HG03196 (cell line): ENCODE measurements at regions not wholly inside any gene's neighbourhood (a gene's known extent, or its start where the extent isn't known, plus 50 kb on each side); places are given as distances from the start of the nearest gene placed in this dataset.
"Not testable (repeated sequence)": the region's sequence is repeated elsewhere in the genome, so short reads cannot be mapped to it uniquely, and the experiment has no call there.

Experiments used
- ATAC-seq: cut with Tn5 transposase; IDR thresholded peaks from one replicate; pipeline ENCODE4 v1.9.1; 2021; ENCODE audit not compliant: unreplicated experiment

DNA sequence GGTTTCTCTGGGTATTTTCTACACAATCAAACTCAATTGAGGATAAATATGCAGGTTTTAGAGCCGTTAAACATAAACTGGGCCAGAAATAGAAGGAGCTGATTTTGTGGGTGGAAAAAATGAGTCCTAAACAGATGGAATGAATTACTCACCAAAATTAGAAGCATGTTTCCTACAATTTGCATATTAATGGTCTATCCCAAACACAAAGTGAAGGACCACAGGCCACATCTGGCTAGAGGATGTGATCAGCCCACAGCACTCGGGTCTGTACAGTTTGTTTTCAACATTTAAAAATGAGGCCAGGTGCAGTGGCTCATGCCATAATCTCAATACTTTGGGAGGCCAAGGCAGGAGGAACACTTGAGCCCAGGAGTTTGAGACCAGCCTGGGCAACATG, 296.3 kb downstream of the PREX1 start:
- no peak for ATAC-seq

DNA sequence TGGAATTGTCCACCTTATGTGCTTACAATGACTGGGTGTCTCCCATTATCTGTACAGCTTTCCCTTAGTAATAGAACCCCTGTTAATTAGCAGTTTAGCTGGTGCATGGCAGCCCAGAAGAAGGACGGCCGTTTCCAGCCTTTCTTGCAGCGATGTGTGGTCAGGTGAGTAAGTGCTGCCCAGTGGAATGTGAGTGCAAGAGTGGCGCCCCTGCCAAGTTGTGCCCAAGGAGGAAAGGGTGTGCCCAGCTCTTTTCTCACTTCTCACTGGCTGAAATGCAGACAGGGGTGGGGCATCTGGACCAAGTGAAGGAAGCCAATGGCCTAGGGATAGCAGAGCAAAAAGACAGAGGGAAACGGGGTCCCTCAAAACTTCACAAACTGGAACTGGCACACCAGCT, 296.8 kb downstream of the PREX1 start:
- ATAC-seq = no peak

DNA sequence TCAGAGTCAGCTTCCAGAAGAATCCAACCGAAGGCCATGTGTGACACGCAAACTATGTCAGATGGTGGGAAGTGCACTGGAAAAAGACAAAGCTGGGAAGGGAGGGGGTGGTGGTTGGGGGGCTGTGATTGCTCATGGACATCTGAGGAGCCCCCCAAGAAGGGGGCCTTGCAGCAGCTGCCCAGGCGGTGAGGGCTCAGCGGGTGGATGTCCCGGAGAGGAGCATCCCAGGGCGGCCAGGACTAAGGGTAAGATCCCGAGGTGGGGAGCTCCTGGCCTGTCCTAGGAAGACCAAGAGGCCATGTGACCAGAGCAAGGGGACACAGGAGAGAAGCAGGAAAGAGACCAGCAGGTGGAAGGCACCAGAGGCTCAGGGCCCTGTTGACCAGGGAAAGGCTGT, 299.5 kb downstream of the PREX1 start:
- no peak for ATAC-seq

DNA sequence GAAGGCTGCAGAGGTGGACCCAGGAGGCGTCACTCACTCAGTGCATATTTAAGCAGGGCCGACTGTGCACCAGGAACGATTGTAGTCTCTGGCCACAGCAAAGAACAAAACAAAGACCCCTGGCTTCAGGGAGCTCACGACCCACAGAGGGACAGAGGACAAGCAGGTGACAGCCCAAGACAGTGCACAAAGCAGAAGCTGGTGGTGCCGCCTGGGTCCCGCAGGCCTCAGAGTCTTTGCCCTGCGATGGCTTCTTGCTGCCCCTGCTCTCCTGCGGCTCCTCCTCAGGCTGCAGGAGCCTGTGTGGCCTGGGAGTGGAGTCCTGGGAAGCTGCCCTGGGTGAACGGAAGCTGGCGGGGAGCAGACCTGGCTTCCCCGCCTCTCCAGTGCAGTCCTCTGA, 300.0 kb downstream of the PREX1 start:
- ATAC-seq = no peak

DNA sequence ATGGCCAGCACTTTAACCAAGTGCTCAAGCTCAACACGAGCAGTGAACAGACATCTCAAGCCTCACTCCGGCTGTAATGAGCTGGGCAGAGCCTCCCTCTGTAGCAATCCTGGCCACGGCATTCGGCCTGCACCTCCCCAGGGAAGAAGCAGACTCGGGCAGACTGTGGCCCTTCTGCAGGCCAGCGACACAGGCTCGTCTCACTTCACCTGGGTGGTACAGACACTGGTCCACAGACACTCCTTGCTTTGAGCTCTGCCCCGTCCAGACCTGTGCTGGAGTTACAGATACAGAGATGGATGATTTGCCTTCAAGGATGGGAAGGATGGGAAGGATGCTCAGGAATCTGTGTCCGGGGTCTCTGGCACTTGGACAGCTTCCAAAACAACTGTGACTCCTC, 300.9 kb downstream of the PREX1 start:
- ATAC-seq = no peak

DNA sequence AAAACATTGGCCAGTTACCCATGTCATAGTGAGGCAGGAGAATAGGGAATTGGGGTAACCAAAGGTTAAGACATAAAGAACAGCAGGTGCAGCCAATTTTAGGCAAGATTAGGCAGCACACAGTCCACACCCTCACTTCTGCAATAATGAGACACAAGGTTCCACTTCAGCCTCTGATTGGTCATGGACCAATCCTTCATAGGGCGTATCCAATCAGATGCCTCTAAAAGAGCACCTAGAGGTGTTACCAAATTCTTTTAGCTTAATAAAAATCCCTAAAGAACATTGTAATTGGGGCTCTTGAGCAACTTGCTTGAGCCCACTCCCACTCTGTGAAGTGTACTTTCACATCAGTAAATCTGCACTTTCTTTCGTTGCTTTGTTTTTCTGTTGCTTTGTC, 302.4 kb downstream of the PREX1 start:
- ATAC-seq = no peak

DNA sequence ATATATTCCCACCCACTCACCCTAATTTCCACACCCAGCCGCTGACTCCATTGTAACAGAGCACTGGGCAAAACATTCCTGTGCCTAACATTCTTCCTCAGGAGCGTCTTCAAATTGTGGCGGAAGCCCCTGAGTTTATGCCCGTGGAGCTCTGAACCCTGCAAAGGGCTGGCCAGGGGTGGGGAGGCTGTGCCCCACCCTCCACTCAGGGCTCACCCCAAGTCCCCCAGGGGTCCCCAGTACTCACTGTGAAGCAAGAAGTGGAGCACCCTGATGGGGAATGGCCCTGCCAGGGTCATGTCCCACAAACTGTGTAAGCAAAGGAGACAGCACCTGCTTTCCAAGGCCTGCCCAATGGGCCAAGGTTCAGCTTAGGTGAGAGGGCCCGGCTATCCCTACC, 303.2 kb downstream of the PREX1 start:
- ATAC-seq = no peak

DNA sequence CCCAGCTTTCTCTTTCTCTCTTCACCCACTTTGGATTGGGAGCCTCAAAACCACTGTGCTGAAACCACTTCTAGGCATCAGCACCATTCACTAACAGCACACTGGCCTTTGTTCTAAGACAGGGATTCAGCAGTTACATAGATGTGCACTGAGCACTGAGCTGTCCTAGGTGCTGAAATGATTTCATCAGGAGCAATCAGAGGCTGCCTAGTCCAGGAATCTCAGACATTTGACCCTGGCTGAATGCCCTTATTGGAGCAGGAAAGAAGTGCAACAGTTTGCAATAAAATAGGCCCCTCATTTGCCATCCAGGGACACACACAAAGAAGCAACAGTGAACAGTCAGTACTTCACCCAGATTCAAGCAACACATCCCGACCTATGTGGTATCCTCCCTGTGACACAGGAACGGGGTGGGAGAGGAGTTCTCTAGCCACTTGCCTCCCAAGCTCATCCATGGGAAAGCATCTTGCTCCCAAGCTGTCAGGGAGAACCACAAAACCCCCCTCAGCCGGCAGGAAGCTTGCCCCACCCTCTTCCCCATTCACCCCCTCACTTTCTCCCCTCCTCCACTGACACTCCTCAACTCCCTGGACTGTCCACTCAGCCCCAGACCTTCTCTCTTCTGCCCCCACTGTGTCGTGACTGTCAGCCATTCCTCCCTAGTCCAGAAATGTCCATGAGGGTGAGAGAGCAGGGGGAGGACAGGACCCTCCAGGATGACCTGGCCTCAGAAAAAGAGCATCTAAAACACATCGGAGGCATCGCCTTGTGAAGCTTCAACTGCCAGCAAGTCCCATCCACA, 304.4 kb downstream of the PREX1 start:
- no peak for ATAC-seq

DNA sequence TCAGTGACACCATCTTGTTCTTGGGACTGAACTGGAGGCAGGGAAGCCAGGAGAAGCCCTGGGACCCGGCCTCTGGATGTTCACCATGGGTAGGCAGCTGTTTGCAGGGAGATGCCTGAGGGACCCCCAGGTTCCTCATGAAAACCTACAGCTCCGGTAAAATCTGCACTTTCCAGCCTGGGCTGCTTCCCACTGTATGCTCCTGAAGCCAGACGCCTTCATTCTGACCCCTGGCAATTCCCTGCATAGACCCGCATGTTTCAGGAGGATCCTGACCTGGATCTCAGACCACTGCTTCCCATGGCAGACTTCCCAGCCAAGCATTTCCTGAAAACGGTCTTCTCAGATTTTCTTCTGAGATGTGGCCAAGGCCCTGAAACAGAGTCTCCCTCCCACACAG, 306.7 kb downstream of the PREX1 start:
- no peak for ATAC-seq

DNA sequence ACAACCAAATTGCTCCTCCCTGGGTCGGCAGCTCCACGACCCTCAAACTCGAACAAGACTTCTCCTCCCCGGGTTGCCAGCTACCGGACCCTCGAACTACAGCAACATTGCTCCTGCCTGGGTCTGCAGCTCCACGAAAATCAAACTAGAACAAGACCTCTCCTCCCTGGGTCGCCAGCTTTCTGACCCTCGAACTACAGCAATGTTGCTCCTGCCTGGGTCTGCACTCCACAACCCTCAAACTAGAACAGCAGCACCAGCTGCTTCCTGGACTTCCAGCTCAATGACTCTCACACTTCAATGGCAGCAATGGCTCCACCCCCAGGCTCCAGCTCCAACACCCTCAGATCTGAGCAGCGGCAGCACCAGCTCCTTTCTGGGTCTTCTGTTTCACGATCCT, 311.6 kb downstream of the PREX1 start:
- not testable (repeated sequence) for ATAC-seq

DNA sequence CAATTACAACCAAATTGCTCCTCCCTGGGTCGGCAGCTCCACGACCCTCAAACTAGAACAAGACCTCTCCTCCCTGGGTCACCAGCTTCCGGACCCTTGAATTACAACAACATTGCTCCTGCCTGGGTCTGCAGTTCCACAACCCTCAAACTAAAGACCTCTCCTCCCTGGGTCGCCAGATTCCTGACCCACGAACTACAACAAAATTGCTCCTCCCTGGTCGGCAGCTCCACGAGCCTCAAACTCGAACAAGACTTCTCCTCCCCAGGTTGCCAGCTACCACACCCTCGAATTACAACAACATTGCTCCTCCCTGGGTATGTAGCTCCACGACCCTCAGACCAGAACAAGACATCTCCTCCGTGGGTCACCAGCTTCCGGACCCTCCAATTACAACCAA, 313.2 kb downstream of the PREX1 start:
- ATAC-seq = not testable (repeated sequence)

DNA sequence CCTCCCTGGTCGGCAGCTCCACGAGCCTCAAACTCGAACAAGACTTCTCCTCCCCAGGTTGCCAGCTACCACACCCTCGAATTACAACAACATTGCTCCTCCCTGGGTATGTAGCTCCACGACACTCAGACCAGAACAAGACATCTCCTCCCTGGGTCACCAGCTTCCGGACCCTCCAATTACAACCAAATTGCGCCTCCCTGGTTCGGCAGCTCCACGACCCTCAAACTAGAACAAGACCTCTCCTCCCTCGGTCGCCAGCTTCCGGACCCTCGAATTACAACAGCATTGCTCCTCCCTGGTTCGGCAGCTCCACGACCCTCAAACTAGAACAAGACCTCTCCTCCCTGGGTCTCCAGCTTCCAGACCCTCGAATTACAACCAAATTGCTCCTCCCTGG, 315.3 kb downstream of the PREX1 start:
- not testable (repeated sequence) for ATAC-seq

DNA sequence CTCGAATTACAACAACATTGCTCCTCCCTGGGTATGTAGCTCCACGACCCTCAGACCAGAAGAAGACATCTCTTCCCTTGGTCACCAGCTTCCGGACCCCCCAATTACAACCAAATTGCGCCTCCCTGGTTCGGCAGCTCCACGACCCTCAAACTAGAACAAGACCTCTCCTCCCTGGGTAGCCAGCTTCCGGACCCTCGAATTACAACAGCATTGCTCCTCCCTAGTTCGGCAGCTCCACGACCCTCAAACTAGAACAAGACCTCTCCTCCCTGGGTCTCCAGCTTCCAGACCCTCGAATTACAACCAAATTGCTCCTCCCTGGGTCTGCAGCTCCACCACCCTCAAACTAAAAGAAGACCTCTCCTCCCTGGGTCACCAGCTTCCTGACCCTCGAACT, 322.7 kb downstream of the PREX1 start:
- not testable (repeated sequence) for ATAC-seq

DNA sequence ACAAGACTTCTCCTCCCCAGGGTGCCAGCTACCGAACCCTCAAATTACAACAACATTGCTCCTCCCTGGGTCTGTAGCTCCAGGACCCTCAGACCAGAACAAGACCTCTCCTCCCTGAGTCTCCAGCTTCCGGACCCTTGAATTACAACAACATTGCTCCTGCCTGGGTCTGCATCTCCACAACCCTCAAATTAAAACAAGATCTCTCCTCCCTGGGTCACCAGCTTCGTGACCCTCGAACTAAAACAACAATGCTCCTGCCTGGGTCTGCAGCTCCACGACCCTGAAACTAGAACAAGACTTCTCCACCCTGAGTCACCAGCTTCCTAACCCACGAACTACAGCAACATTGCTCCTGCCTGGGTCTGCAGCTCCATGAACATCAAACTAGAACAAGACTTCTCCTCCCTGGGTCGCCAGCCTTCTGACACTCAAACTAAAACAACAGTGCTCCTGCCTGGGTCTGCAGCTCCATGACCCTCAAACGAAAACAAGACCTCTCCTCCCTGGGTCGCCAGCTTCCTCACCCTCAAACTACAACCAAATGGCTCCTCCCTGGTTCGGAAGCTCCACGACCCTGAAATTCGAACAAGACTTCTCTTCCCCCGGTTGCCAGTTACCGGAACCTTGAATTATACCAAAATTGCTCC, 324.5 kb downstream of the PREX1 start:
- no peak for ATAC-seq

DNA sequence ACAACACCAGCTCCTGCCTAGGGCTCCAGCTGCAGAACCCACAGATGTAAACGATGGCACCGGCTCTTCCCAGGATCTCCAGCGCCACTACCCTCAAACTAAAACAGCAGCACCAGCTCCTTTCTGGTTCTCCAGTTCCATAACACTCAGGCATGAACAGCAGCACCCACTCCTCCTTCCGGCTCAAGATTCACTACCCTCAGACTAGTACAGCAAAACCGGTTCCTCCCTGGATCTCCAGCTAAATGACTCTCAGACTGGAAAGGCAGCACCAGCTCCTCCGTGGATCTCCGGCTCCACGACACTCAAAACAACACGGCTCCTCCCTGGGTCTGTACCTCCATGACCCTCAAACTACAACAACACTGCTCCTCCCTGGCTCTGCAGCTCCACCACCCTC, 325.0 kb downstream of the PREX1 start:
- ATAC-seq = no peak

DNA sequence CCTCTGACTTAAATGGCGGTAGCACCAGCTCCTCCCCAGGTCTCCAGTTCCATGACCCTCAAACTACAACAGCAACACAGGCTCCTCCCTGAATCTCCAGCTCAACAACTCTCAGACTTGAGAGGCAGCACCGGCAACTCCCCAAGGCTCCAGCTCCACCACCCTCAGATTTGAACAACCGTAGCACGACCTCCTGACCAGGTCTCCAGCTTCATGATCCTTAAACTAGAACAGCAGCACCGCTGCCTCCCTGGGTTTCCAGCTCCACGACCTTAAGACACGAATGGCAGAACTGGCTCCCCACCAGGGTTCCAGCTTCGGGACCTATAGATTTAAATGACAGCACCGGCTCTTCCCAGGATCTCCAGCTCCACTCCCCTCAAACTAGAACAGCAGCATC, 325.8 kb downstream of the PREX1 start:
- no peak for ATAC-seq

DNA sequence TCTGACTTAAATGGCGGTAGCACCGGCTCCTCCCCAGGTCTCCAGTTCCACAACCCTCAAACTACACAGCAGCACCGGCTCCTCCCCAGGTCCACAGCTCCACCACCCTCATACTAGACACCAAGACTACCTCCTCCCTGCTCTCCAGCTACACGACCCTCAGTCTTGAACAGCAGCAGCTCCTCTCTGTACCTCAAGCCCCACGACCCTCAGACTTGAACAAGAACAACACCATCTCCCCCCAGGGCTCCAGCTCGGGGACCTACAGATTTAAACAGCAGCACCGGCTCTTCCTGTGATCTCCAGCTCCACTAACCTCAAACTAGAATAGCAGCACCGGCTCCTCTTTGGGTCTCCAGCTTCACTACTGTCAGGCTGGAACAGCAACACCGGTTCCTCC, 326.9 kb downstream of the PREX1 start:
- ATAC-seq = not testable (repeated sequence)

DNA sequence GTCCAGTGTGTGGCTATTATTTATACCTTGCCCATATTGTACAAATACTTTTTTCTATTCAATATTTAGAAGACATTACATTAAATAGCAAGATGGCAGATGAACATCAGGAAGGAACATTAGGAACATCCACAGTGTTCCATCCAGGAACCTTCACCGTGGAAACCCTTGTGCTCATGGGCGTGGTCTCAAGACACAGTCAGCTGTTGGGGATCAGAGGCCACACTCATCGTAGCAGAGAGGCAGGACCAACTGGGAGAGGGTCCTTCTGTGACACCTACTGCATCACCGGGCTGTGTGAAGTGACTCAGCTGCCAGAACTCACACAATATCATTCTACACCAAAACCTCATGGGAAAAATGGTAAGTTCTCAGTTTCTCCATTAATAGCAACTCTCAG, 328.9 kb downstream of the PREX1 start:
- not testable (repeated sequence) for ATAC-seq

DNA sequence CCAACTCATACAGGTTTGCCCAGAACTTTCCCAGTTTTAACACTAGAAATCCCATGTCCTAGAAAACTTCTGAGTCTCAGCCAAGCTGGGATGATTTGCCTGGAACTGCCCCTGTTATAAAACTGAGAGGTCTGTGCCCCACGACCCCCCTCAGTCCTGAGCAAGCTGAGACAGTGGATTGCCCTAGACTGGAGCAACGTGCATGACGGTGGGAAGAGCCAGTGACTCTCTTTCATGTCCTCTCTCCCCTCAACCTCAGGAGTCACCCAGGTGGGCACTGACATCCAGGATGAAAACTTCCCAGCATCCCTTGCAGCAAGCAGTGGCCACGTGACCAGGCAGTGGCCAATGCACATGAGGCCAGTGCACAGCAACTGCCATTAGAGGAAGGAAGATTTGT, 329.7 kb downstream of the PREX1 start:
- ATAC-seq = not testable (repeated sequence)

DNA sequence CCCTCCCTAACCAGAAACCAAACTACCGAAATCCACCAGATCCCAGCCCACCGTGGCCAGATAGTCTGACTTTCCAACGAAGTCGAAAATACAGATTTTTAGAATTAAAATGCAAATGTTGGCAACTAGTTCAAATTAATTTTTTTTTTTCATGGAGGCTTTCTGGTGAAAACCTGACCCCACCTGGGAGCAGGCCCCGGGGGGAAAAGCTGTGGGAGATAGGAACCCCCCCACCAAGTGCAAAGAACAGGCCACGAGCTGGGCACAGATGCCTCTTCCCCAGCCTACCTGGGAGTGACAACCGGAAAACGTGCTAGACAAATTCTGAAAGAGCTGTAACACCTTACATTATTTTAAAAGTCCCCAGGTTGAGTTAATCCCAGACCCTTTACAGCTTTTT, 333.8 kb downstream of the PREX1 start:
- ATAC-seq = no peak

DNA sequence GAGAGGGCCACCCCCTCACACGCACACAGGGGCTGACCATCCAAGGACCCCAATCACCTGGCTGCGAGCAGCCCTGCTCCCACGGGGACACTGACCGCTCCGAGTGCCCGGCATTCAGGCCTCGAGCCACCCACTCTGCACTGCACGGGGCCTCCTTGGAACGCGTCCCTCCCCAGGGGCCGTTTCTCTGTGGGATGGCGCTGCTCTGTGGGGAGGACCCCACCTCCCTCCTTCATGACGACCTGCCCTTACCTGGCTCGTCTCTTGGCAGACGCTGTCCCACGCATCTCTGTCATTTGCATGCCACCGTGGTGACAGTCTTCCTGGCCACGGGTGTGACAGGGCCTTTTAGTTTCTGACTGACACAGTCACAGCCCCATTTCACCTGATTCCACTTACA, 334.5 kb downstream of the PREX1 start:
- ATAC-seq = not testable (repeated sequence)

DNA sequence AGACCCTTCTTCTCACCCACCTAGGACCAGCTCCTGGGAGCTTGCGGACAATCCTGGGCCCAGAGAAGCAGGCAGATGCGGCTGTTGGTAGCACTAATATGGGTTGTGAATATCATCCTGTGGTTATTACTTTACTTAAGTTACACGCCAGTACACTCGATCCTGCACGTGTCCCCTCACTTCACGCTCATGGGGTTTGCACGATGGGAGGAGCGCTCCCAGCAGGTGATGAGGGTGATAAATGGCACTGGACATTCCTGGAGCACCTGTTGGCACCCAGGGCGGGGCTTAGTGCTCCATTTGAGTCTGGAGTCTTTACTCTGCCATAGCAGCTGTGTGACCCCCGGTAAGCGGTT, 335.1 kb downstream of the PREX1 start:
- no peak for ATAC-seq
